ENCODE measurements at regions not wholly inside any gene's neighbourhood (a gene's known extent, or its start where the extent isn't known, plus 50 kb on each side); places are given as distances from the start of the nearest gene placed in this dataset.

GRCh38 chr4:52408032-52408431 is 251.1 kb downstream of the USP46 start:
- Histone ChIP-seq H2AK5ac (ENCODE audit: low read depth, low read length) (no peak overlapping the region), H3K4me3 (ENCODE audit: insufficient read depth, low read depth, low read length) (no peak overlapping the region), H2BK15ac (ENCODE audit: low read depth, low read length) (no peak overlapping the region), H3K4ac (ENCODE audit: low read depth, low read length) (no peak overlapping the region), H3K27ac (ENCODE audit: insufficient read depth, low read length) (no peak overlapping the region), H3K18ac (ENCODE audit: low read depth, low read length) (no peak overlapping the region), H2AK9ac (replicated peaks; ENCODE audit: low read depth, low read length, poor library complexity) (no peak overlapping the region), H4K5ac (ENCODE audit: low read depth, low read length) (no peak overlapping the region), H3K4me1 (ENCODE audit: control insufficient read depth, insufficient read depth, low read length) (no peaks in the 10 kb centered on the region), H4K8ac (ENCODE audit: low read depth in 2 of 2, low read length in 2 of 2) (no peak overlapping the region), H3K4me2 (ENCODE audit: low read depth, low read length) (no peak overlapping the region), H2BK20ac (ENCODE audit: low read depth, low read length) (no peak overlapping the region), H3K56ac (ENCODE audit: extremely low read depth, insufficient read depth, low read length) (no peak overlapping the region), H4K20me1 (ENCODE audit: insufficient read depth, low read length) (no peaks in the 10 kb centered on the region), H3K36me3 (ENCODE audit: control insufficient read depth, insufficient read depth, low read length) (no peaks in the 10 kb centered on the region), H2BK120ac (ENCODE audit: low read depth, low read length) (no peak overlapping the region), H3K27me3 (ENCODE audit: control insufficient read depth, insufficient read depth, low read length) (no peaks in the 10 kb centered on the region), H3K14ac (replicated peaks; ENCODE audit: low read depth, low read length) (no peak overlapping the region), H3K23ac (ENCODE audit: low read depth, low read length) (no peak overlapping the region), H2AFZ (replicated peaks; ENCODE audit: low read length, poor library complexity) (no peak overlapping the region), H4K91ac (ENCODE audit: insufficient read depth, low read depth, low read length) (no peak overlapping the region), H3K9me3 (ENCODE audit: control insufficient read depth, insufficient read depth, low read length) (no peaks in the 10 kb centered on the region), H3K9me1 (ENCODE audit: insufficient read depth, low read length) (no peaks in the 10 kb centered on the region), H3K9ac (ENCODE audit: low read depth, low read length) (no peak overlapping the region), H2BK5ac (ENCODE audit: low read depth, low read length, poor library complexity, severe bottlenecking) (no peak overlapping the region), H3K79me1 (ENCODE audit: low read depth in 1 of 2, low read length in 2 of 2) (no peaks in the 10 kb centered on the region)
- DNase-seq (no peak), ATAC-seq (ENCODE audit: low read depth) (no peak)
- TF ChIP-seq FOS (IDR thresholded peaks at IDR 0.05; ENCODE audit: low read depth, low read length) (no peak), CEBPB (IDR thresholded peaks at IDR 0.05; ENCODE audit: low read depth, low read length) (no peak), RAD21 (IDR thresholded peaks at IDR 0.05; ENCODE audit: low read length) (no peak), SMC3 (IDR thresholded peaks at IDR 0.05; ENCODE audit: low read depth, low read length) (no peak), MAZ (IDR thresholded peaks at IDR 0.05; ENCODE audit: borderline replicate concordance, low read depth, low read length) (no peak), NFE2L2 (IDR thresholded peaks at IDR 0.05; ENCODE audit: low read depth, low read length) (no peak)
- CTCF ChIA-PET, result no interaction called here
- in situ Hi-C loops (cut with MboI; ENCODE audit: low sequenced_read_pairs) (no loop called here), intact Hi-C loops (cut with micrococcal nuclease) (loop anchor here (10.0 kb wide), 1 partner anchor 277 kb away; no protein-coding TSS in a partner anchor), dilution Hi-C loops (cut with HindIII; ENCODE audit: low sequenced_read_pairs, unreplicated experiment) (no loop called here)
- POLR2A ChIA-PET (ENCODE audit: unreplicated experiment), result no interaction called here
- no TSS peak for BruUV-seq (replicated peaks)
- no CpG with 5 or more reads among the region's 1 CpG for WGBS, 2 experiments (ENCODE audit: extremely low coverage in 2 of 2, insufficient read length in 1 of 2)
